Loucy (cell line): ENCODE measurements at regions not wholly inside any gene's neighbourhood (a gene's known extent, or its start where the extent isn't known, plus 50 kb on each side); places are given as distances from the start of the nearest gene placed in this dataset.

ENCODE experiments used
- CTCF ChIP-seq: fragments of 200-600 bp; sonication (generic); conservative IDR thresholded peaks from 2 replicates; pipeline ENCODE4 v1.5.1; 2014; ENCODE audit warnings: mild to moderate bottlenecking, antibody characterized with exemption, low read length
- EZH2phosphoT487 ChIP-seq: fragments of 200-600 bp; IDR thresholded peaks from 2 replicates; pipeline ENCODE4 v1.6.1; 2018; ENCODE audit warnings: antibody characterized with exemption, mild to moderate bottlenecking, moderate library complexity, borderline replicate concordance

- no peak for TF ChIP-seq CTCF
- TF ChIP-seq EZH2phosphoT487 = no peak
Observed at GRCh38 chr3:88283242-88283592, 133.5 kb downstream of the C3orf38 start.
